Activated CD8-positive, alpha-beta memory T cell treated with anti-CD3 and anti-CD28 coated beads for 48 hours (primary cell): ENCODE measurements at regions not wholly inside any gene's neighbourhood (a gene's known extent, or its start where the extent isn't known, plus 50 kb on each side); places are given as distances from the start of the nearest gene placed in this dataset.

Source experiments
- DNase-seq, 3 experiments: peaks; one replicate each; pipeline ENCODE4 v3.0.0-alpha.2; 2020; ENCODE audit warnings: low read depth in 2 of 3, low spot score in 2 of 3

DNA sequence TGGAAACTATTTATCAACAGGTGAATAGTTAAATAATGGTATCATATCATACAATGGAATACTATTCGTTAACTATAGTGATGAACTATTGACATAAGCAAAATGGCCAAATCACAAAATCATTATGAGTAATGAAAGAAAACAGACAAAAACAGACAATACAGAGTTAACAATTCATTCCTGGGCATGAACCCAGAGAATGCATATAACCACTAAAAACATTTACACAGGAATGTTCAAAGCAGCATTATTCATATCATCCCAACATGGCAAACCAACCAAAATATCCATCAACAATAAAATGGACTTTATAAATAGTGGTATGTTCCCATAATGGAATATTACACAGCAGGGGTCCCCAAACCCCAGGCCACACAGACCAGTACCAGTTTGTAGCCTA, 131.2 kb upstream of the CYP1B1 start:
- no peak for DNase-seq

GRCh38 chr2:38203446-38203810, 127.5 kb upstream of the CYP1B1 start:
- no peak for DNase-seq

DNA sequence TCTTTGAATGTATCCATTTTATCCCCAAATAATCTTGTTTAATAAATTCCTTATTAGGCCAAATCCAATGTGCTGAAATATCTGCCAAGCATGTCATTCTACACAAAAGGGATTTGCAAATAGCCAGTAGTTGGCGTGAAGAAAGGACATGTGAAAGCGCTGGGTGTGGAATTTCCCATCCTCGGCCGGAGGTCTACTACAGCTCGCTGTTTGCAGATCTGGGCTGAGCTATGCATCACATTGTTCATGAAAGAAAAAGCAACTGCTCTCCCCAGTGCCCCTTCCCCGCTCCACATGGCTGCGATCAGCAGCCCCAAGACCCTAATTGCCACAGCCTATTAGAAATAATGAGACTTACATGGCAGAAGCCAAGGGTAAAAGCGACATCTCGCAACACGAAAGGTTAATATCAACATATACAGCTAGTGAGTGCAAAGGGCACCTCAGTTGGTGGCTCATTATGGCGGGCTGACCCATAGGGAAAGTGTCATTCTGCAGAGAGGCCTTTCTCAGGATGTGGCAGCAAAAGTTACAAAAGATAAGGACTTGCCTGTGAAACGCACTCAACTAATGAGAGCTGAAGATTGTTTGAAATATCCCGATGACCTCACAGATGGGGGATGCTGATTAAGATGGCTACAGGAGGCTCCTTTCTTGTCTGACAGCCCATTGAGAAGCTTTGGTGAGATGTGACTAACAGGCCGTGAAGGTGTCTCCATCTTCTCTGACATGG, 126.9 kb upstream of the CYP1B1 start:
- DNase-seq: no peak

DNA sequence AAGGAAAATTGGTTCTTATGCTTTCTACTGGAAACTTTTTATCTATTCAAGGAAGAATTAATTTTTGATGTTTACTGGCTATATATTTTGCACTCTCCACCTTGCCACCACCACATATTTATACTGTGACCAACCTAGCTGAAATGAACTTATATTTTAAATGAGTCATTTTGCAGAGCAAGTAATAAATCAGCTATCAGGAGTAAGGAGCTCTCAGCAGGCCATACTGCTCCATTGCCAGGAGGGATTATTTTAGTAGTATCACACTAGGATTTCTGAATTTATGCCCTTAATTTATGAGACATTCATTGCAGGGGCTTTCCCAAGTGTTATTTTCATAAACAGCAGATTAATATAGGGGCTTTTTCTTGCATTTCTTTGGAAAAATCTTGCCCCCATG, 125.8 kb upstream of the CYP1B1 start:
- DNase-seq: no peak

DNA sequence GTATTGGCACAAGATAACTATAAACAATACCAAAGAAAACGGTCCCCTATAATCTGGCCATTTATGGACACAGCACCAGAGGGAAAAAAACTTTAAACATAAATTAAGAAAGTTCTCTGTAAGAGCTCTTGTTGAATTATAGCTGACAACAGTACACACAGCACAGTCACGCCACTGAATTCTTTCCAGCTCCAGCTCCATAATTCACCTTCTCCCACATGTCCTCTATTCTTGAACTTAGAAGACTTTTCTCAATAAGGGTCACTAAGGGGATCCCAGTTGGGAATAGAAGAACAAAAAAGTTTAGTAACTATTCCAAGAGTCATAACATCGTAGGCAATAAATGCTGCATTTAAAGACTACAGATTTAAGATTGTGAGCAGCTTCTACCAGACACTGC, 124.6 kb upstream of the CYP1B1 start:
- DNase-seq: no peak

DNA sequence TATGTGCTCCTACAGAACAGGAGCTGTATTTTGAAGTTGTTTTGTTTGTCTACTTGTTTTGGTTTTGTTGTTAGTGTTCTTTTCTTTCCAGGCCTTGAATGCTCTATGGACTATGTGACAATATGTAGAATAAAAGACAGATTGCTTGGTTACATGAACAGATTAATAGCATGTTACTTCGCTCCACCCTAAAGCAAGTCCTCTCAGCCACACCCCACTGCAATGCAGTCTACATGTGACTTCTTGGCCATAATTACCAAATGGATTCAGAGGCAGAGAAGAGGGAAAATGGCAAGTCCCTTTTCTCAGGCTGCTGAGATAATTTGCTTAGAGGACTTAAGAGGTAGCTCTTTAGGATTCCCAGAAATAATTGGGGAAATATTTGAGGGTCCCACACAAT, 123.2 kb upstream of the CYP1B1 start:
- no peak for DNase-seq

- no peak for DNase-seq
Measured at GRCh38 chr2:38194751-38195150, 118.8 kb upstream of the CYP1B1 start.

DNA sequence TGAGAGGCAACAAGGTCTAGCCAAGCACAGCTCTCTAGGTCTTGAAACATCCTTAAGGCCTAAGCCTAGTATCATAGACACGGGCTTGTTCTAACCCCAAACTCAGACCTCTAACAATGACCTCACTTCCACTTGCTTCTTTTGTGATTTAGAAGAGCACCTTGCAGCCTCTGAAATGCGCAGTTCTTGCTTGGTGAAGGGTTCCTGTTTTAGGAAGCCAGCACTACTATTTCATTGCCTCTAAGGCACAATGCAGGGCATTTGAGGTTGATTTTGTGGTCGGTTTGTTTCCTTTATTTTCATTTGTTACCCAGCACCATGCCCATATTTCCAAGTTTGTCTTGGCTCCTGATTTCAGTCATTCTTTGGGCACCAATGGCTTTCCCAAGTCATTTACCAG, 117.0 kb upstream of the CYP1B1 start:
- DNase-seq: no peak

DNA sequence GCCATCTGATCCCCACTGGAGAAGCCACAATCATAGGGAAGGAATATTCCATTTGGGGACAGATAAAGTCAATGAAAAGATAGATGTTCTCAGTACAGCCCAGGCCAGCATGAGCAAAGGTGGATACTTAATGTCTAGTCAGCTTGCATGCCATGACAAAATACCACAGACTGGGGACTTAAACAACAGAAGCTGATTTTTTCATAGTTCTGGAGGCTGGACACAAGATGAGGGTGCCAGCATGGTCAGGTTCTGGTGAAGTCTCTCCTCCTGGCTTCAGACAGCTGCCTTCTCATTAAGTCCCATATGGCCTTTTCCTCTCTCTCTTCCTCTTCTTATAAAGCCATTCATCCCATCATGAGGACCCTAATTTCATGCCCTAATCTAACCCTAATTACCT, 116.1 kb upstream of the CYP1B1 start:
- no peak for DNase-seq

DNA sequence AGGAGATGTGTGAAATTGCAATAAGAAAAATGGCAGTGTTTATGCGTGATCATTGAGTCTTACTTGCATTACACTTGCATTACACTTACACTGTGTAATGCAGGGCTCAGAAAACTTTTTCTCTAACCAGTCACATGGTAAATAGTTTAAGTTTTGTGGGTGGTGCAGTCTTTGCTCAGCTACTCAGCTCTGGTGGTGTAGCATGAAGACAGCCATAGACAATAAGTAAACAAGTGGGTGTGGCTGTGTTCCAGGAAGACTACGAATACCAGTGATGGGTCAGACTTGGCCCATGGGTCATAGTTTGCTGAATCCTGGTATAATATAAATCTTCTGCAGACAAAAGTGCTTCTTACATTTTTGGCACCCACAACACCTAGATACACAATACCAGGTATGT, 115.6 kb upstream of the CYP1B1 start:
- DNase-seq: no peak

DNA sequence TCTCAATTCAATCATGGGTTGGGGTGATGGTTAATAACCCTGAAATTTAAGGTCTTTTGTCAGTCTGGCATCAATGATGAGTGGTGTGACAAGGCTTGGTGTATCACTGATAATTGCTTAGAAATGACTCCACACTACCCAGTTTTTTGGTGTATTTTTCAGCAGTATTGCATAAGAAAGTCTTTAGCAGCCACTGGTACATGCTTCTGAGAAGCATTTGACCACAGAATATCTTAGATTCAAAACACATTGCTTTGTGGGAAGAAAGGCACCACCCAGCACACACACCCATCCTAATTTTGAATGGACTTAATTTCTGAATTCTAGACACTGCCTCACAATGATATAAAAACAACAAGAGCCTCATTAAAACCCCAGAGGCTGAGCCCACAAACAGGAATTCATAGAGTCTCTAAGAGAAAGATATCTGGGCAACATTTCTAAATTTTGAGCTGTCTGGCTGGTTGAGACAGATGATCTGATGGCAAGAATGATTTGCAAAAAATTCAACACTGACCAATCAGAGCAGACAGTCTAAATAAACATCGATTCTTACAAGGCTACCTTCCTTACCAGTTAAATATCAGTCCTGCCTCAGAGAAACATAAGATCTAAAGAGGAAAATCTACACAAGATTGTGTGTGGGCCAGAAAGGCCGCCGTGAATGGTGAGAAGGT, 114.7 kb upstream of the CYP1B1 start:
- DNase-seq: no peak

GRCh38 chr2:38187541-38188011, 111.6 kb upstream of the CYP1B1 start:
- DNase-seq: no peak

GRCh38 chr2:38185012-38185491, 109.1 kb upstream of the CYP1B1 start:
- no peak for DNase-seq

DNA sequence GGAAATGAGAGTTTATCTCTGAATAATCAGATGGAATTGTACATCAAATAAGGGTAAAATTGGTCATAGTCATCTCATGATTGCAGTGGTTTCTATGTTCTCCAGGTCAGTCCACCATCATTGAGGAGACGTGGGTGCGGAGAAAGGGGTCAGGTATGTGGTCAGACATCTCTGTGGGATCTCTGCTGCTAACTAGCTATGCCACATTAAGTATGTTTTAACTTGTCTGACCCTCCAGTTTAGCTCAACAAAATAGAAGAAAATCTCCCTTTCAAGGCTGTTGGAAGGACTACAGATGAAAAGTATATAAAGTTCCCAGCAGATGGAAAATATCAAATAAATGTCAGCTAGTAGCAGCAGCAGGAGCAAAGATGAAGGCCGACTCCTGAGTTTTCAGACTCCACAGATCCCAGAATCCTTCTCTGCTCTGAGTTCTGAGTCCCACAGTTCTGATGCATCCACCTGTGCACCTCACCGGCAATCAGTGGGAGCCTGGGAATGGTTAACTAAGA, 106.6 kb upstream of the CYP1B1 start:
- no peak for DNase-seq

DNA sequence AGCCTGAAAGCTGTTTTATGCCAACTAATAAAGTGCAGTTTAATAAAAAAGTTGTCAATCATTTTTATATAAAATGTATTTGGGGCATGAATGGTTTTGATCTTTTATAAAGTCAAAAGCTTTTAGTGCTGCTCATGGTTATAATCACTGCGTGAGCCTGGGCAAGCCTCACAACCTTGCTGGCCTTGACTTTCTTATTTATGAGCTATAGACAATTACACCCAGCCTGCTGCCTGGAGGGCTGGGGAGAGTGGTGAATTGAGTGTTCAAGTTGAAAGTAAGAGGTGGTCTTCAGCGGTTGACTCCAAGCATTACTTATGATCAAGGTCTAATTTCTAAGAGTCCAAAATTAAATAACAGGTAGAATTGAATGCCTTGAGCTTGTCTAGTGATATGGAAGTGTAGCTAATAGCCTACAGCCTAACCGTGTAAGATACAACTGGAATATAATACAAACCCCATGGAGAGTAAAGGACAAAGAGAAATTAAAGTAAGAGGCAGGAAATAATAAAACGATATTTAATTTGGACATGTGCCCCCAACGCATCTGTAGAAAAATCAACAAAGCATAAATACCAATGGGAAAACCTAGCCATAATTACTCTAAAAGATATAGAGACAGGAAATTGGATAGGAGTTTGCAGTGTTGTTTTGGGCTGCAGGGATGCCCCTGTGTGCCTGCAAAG, 106.0 kb upstream of the CYP1B1 start:
- DNase-seq: no peak

- DNase-seq: no peak
Measured at GRCh38 chr2:38180754-38181153, 104.8 kb upstream of the CYP1B1 start.

- no peak for DNase-seq
Measured at GRCh38 chr2:38178556-38179419, 102.8 kb upstream of the CYP1B1 start.

DNA sequence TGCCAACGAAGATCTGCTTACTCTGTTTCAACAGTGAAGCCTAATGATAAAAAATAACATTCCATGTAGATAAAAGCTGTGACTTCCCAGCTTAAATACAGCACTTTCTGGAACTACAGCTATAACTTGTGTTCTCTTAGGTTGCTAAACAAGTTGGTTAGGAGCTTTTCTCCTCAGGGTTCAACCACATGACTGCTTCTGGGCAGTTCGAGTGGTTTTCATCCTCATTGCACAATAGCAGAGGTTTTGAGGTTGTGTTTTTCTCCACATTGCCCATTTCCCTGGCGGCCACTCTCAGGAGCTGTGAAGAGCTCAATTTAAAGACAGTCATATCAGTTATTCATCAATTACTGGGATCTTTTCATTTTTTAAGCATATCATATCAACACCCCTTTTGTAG, 102.2 kb upstream of the CYP1B1 start:
- DNase-seq: no peak

DNA sequence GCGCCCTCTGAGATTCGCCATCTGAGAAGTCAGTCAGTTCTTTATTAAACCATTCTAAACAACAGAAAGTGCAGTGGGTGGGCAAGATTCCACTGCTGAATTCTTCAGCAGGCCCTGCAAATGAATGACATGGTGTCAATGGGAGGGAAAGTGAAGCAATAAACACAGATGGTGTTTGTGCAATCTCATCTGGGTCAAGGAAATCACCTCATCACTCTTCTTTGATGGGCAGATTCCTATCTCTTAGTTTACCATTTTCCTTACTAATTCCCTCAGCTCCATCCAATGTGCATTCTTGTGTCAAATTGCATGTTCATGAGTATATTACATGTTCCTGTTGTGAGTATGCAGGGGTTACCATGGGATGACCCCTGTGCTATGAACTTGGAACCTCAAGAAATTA, 100.7 kb upstream of the CYP1B1 start:
- no peak for DNase-seq

DNA sequence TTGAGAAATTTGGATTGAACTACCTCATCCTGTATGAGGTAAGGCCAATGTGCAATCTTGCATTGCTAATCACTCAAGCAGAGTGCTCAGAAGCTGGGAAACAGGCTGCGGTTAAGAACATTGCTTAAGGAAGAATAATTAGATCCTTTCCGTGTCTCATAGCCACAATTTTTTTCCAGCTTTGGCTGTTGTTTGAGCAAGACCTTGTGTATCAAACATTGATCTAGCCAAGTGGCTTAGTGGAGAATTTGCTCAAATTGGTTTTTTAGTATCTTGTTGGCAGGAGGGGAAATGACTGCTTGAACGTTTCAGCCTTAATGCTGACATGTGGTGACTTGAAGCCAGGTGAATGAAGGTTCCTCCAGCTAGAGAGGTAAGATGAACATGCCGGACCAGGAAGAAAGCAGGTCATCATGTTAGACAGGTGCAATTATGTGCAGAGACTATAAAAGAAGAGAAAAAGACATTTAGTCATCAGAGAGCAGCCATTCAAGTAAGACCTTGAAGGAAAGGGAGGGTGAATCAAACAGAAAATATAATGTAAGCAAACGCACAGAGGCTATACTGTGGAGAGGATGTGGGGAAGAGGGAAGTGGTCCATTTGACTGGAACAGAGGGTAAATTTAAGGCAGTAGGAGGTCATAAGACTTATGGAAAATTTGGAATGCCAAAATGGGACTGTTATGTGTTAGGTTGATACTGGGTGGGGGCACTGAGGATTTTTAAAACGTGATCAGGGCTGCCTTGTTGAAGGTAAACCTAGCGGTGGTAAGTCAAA, 98.9 kb upstream of the CYP1B1 start:
- no peak for DNase-seq
